ENCODE measurements at regions not wholly inside any gene's neighbourhood (a gene's known extent, or its start where the extent isn't known, plus 50 kb on each side); places are given as distances from the start of the nearest gene placed in this dataset.

- no peaks in the 10 kb centered on the region for H3K36me3 Mint-ChIP-seq
- H3K27ac Mint-ChIP-seq = no peak overlapping the region
- H3K4me1 Mint-ChIP-seq = peaks cover 3% of the 10 kb centered on the region
- H3K27me3 Mint-ChIP-seq (ENCODE audit: low read depth) = peaks cover 51% of the 10 kb centered on the region
- H3K4me3 Mint-ChIP-seq = no peak overlapping the region
- no peaks in the 10 kb centered on the region for H3K9me3 Mint-ChIP-seq
- TF ChIP-seq CTCF (IDR thresholded peaks at IDR 0.05; ENCODE audit: unreplicated experiment) = peak; percentile 67
- DNase-seq (ENCODE audit: low spot score in 2 of 2, unreplicated experiment in 2 of 2) = no peak
Observed at GRCh38 chr13:27868641-27869435, 51.0 kb upstream of the PDX1 start.

- H3K9me3 Mint-ChIP-seq = no peaks in the 10 kb centered on the region
- H3K36me3 Mint-ChIP-seq = no peaks in the 10 kb centered on the region
- no peak overlapping the region for H3K27ac Mint-ChIP-seq
- DNase-seq (ENCODE audit: low spot score in 2 of 2, unreplicated experiment in 2 of 2) = no peak
- TF ChIP-seq CTCF (IDR thresholded peaks at IDR 0.05; ENCODE audit: unreplicated experiment) = peak; percentile 16
- no peak overlapping the region for H3K4me3 Mint-ChIP-seq
- H3K4me1 Mint-ChIP-seq = peaks cover 3% of the 10 kb centered on the region
- peaks cover 48% of the 10 kb centered on the region for H3K27me3 Mint-ChIP-seq (ENCODE audit: low read depth)
Observed at GRCh38 chr13:27869436-27870095, 50.2 kb upstream of the PDX1 start.

Measured in mesothelial cell of epicardium (in vitro differentiated cells).